ENCODE measurements at regions not wholly inside any gene's neighbourhood (a gene's known extent, or its start where the extent isn't known, plus 50 kb on each side); places are given as distances from the start of the nearest gene placed in this dataset.

- no peak overlapping the region for H3K27ac ChIP-seq (ENCODE audit: low read depth)
- no peaks in the 10 kb centered on the region for H3K36me3 Mint-ChIP-seq (ENCODE audit: low read depth)
- no peaks in the 10 kb centered on the region for H3F3A ChIP-seq (replicated peaks; ENCODE audit: low read depth)
- no peaks in the 10 kb centered on the region for H3K4me1 ChIP-seq (ENCODE audit: insufficient read depth)
- H4K20me1 ChIP-seq (replicated peaks; ENCODE audit: insufficient read depth) = no peaks in the 10 kb centered on the region
- H3K9me2 ChIP-seq (ENCODE audit: insufficient read depth) = no peaks in the 10 kb centered on the region
- no peak for ATAC-seq
- H3K79me2 ChIP-seq (replicated peaks; ENCODE audit: insufficient read depth) = no peaks in the 10 kb centered on the region
- H3K36me3 ChIP-seq (ENCODE audit: insufficient read depth) = no peaks in the 10 kb centered on the region
- peaks cover 17% of the 10 kb centered on the region for H3K4me1 Mint-ChIP-seq
- H3K27me3 ChIP-seq (ENCODE audit: insufficient read depth) = no peaks in the 10 kb centered on the region
- peak overlapping the region; percentile 63; the same call in 1 of the 2 replicates for H3K27ac Mint-ChIP-seq
- H3K4me3 ChIP-seq = no peak overlapping the region
- TF ChIP-seq POLR2AphosphoS5 (IDR thresholded peaks at IDR 0.05; ENCODE audit: low read depth) (no peak), REST (IDR thresholded peaks at IDR 0.05; ENCODE audit: unreplicated experiment) (no peak), ZNF462 (CRISPR knock-in tag; IDR thresholded peaks at IDR 0.05) (no peak), NANOG (IDR thresholded peaks at IDR 0.05; ENCODE audit: borderline replicate concordance) (no peak), ZNF114 (CRISPR knock-in tag; IDR thresholded peaks at IDR 0.05) (no peak), CTCF (conservative IDR thresholded peaks at IDR 0.05; ENCODE audit: low read depth in 2 of 2) (no peak), EZH2phosphoT487 (IDR thresholded peaks at IDR 0.05; ENCODE audit: unreplicated experiment) (no peak), EZH2 (IDR thresholded peaks at IDR 0.05; ENCODE audit: low read depth, unreplicated experiment) (no peak), ZNF331 (CRISPR knock-in tag; IDR thresholded peaks at IDR 0.05; ENCODE audit: low read depth) (no peak), JUNB (IDR thresholded peaks at IDR 0.05; ENCODE audit: unreplicated experiment) (no peak), STAT1 (IDR thresholded peaks at IDR 0.05; ENCODE audit: unreplicated experiment) (no peak), CREB1 (CRISPR knock-in tag; IDR thresholded peaks at IDR 0.05; ENCODE audit: low read depth) (no peak), ETS1 (IDR thresholded peaks at IDR 0.05) (no peak)
- DNase-seq (ENCODE audit: low spot score) = no peak
- H3K4me2 ChIP-seq = no peak overlapping the region
- H3K27me3 Mint-ChIP-seq (ENCODE audit: insufficient read depth, low read depth, poor library complexity) = no peaks in the 10 kb centered on the region
- H3K9me3 Mint-ChIP-seq = no peaks in the 10 kb centered on the region
- H3K4me3 Mint-ChIP-seq = no peak overlapping the region
- H2AFZ ChIP-seq = peak overlapping the region; percentile 4; the same call in 1 of the 2 replicates
These were observed 496.0 kb downstream of the CDH8 start for GRCh38 chr16:61540216-61540615.
